Suppressor macrophage treated with lipopolysaccharide for 4 hours (primary cell): ENCODE measurements at regions not wholly inside any gene's neighbourhood (a gene's known extent, or its start where the extent isn't known, plus 50 kb on each side); places are given as distances from the start of the nearest gene placed in this dataset.
A peak's percentile ranks its signal among the peaks of the same experiment; 100 is the strongest.
"Not testable (repeated sequence)": the region's sequence is repeated elsewhere in the genome, so short reads cannot be mapped to it uniquely, and the experiment has no call there.

Experiments used
- DNase-seq: peaks from one replicate; pipeline ENCODE4 v3.0.0-alpha.2; 2020

DNA sequence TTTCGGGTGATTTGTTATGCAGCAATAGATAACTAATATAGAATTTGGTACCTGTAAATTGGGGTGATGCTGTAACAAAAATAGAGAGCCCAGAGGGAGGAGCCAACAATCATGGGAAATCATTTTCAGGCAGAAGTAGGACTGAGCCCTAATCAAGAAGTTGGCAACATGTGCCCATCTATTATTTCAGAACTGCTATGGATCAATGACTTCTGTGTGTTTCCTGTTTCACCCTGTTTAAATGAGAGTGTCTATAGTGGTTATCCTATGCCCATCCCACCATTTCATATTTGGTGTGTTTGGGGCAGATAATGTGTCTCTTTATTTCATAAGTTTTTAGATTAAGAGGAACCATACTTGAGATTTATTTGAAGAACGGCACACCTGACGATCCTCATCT lies 330.8 kb upstream of the CITED2 start:
- DNase-seq: no peak

DNA sequence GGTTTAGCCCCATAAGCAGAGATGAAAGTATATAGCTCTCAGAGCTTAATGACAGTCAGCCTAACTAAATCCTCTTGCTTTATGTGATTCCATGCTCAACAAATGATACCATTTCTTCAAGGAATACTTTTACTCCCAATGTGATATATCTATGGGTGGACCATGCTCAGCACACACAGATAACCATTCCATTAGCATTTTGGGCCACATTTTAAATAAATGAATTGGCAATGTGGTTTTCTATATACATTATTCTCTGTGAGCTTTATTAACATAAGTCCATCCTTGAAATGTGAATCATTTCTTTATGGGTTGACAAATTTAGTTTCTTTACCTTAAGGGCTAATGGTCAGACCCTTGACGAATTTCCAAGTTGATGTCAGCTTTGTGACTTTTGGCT lies 329.3 kb upstream of the CITED2 start:
- no peak for DNase-seq

DNA sequence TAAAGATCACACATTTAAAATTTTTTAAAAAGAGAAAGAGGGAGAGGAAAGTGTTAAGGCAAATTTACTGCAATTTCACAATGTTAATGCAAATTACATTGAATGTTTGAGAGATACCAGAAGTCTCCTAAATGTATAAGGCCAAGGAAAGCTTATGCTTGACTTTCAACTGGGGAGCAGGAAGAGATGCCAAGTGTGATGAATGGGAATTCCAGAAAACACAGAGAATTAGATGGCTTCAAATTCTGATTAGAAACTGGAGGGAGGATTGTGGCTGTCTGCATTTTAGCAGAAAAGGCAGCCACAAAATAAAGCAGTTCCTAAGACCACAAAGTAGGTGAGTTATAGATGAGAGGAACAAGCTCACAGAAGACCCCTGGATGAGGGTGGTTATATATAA lies 328.3 kb upstream of the CITED2 start:
- no peak for DNase-seq

GRCh38 chr6:139701695-139702094 lies 327.2 kb upstream of the CITED2 start:
- DNase-seq: no peak

- DNase-seq: no peak
Measured at GRCh38 chr6:139701003-139701402, 326.6 kb upstream of the CITED2 start.

GRCh38 chr6:139699911-139700310 lies 325.5 kb upstream of the CITED2 start:
- DNase-seq: no peak

DNA sequence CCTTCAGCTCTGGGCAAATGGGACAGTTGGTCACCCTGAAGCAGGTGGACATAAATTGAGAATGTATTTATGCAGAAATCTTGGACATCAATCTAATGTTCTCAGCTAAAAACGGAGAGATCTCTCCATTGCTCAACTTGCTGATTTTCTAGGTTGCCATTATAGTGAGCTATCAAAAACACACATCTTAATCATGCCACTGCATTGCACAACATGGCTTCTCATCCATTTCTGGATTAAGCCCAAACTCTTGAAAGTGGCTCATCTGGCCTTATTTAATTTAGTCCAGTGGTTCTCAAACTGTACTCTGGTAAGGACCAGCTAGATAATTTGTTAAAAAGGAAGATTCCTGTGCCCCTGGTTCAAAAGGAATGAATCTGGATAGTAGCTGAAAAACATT lies 324.9 kb upstream of the CITED2 start:
- peak; percentile 31 for DNase-seq

DNA sequence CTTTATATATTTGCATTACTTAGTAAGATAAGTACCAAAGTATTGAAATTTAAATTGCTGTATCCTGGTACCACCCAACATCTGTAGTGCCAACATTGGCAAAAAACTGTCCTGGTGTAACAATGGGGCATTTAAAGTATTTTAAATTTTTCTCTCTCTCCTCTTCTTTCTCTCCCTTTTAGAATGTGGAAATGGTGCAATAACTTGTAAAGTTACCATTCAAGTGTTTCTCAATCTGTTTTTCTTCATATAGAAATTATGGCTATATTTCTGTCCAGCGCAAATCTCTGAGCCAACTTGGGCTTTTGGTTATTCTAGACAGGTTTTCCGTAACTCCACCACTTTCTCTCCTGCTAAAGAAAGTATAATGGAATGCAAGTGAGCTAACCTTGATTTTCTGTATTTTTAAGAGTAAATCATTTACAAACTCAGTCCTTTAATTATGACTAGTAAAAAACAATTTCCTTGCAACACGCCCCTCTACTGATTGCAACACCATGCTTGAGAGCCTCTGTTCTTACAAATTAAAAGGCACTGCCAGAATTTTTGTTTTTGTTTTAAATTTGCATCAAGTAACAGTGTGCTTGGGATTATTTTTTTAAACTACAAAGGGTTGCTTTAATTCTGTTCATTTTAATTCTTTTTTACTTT lies 324.2 kb upstream of the CITED2 start:
- DNase-seq: peak; percentile 28

DNA sequence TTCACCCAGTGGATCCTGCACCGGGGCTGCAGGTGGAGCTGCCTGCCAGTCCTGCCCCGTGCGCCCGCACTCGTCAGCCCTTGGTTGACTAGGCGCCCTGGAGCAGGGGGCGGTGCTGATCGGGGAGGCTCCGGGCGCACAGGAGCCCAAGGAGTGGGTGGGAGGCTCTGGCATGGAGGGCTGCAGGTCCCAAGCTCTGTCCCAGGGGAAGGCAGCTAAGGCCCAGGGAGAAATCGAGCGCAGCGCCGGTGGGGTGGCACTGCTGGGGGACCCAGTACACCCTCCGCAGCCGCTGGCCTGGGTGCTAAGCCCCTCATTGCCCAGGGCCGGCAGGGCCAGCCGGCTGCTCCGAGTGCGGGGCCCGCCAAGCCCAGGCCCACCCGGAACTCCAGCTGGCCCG lies 323.4 kb upstream of the CITED2 start:
- DNase-seq: not testable (repeated sequence)

- DNase-seq: not testable (repeated sequence)
Measured at GRCh38 chr6:139696991-139697390, 322.5 kb upstream of the CITED2 start.

DNA sequence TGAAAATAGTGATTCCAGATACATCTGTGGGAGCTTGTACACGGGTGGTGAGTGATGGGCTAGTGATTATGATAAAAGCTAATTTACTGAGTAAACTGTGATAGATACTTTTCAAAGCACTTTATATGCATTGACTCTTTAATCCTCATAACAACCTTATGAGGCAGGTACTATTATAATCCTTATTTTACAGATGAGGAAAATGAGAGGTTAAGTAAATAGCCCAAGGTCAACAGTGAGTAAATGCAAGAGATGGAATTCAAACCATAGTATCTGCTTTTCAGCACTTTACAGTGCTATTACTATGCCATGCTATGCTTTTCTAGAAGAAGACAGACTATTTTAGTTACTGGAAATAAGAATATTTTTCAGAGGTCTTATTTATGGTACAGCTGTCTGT lies 320.9 kb upstream of the CITED2 start:
- DNase-seq: no peak

DNA sequence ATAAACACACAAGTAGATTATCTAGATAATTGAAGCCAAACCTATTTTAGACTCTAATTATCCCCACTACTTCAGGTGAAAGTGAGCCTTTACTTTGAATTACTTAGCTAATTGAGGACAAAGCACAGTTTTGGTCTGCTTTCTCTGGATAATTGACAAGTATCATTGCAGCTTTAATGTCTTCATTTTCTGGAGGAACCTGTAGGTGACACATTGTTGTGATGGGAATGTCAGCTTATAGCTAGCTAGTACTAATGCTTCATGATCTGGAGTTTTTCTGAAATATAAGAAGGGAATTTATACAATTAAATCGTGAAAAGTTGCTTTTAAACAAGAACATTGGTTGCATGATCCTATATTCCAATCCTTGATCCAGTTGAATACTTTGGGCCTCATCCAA lies 319.3 kb upstream of the CITED2 start:
- DNase-seq: no peak

- no peak for DNase-seq
Measured at GRCh38 chr6:139690007-139690406, 315.6 kb upstream of the CITED2 start.

GRCh38 chr6:139687055-139687454 lies 312.6 kb upstream of the CITED2 start:
- no peak for DNase-seq

DNA sequence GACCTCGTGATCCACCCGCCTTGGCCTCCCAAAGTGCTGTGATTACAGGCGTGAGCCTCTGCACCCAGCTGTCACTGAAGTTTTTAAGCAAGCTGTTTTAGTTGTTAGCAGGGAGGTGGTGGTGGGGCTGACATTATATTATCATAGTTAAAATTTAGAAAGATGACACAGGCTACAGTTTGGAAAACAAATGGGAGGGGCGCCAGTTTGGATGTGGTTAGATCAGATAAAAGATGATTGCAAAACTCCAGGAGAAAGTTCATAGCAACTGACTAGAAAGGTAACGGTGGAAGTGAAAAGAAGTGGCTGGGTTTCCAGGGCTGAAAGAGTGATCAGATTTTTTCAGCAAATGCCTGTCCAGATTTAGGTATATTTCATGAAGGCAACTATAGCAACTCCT lies 311.9 kb upstream of the CITED2 start:
- DNase-seq: no peak

DNA sequence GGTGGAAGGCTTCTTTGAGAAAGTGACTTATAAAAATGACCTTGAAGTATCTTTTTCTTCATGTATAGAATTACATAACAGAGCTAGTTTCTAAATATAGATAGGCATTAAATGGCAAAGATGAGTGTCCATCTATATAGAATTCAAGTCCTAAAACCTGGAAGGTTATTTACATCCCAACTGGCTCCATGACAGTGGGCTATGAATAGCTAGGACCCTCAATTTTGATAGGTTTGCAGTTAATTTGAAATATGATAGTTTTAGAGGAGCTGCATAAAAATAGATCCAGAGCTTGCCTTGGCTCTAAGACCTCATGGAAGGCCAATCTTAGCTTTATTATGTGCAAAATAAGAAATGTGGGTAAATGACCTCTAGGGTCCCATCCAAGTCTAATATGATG lies 310.6 kb upstream of the CITED2 start:
- no peak for DNase-seq

- DNase-seq: no peak
Measured at GRCh38 chr6:139680819-139681218, 306.4 kb upstream of the CITED2 start.

- DNase-seq: peak; percentile 46
Measured at GRCh38 chr6:139679516-139680179, 305.2 kb upstream of the CITED2 start.

DNA sequence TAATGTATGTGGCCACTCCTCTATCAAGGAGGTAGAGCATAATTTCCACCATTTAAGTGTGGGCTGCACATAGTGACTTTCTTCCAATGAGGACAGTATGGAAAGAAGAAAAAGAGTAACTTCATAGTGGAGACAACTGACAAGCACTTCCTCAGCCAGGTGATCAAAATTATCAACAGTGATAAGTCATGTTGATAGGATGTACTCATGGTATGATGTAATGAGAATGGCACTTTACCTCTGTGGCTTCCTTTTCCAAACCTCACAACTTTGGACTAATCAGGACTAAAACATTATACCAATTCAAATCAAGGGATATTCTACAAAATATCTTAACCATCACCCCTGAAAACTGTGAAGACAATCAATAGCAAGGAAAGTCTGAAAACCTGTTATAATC lies 302.3 kb upstream of the CITED2 start:
- no peak for DNase-seq

- DNase-seq: no peak
Measured at GRCh38 chr6:139666284-139666683, 291.8 kb upstream of the CITED2 start.

DNA sequence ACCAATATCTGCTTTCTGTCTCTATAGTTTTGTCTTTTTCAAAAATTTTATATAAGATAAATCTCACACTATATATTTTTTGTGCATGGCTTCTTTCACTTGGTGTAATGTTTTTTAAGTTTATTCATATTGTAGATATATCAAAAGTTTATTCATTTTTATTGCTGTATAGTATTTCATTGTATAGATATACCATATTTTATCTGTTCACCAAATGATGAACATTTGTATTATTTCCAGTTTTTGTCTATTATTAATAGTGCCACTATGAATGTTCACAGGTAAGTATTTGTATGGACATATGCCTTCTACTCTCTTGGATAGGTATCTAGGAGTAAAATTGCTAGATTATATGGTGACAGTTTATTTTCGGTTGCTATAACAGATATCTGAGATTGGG lies 289.5 kb upstream of the CITED2 start:
- no peak for DNase-seq

DNA sequence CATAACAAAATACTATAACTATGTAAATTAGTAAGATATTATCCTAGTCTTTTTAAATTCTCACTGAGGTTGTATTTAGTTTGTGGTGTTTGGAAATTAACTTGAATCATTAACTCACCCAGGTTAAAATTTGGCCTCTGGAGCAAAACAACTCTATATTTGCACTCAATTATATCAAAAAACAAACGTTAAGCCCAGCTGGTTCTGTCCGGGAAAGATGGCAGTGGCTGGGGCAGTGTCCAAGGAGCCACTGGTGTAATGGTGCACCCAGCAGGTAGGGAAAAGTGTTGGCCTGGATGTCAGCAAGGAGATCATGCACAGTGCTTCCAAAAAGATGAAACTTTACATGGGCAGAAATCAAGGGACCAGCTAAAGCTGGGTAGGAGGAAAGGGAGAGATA lies 285.3 kb upstream of the CITED2 start:
- no peak for DNase-seq

DNA sequence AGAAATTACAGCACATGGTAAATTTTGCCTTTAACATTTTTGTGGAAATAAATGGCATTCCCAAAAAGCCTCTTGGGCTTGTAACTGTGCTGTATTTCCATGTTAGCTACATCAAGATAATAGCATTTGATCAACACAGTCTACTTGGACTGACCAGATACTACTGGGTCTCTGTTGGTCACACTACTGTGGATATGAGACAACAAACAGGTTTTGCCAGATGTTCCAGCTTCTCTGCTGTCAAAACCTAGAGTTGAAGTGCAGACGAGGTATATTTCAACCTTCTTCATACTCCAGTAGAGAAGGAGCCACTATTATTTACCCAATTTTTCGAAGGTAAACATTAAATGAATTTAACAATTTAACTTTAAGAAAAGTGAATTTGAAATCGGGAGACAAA lies 284.7 kb upstream of the CITED2 start:
- no peak for DNase-seq

DNA sequence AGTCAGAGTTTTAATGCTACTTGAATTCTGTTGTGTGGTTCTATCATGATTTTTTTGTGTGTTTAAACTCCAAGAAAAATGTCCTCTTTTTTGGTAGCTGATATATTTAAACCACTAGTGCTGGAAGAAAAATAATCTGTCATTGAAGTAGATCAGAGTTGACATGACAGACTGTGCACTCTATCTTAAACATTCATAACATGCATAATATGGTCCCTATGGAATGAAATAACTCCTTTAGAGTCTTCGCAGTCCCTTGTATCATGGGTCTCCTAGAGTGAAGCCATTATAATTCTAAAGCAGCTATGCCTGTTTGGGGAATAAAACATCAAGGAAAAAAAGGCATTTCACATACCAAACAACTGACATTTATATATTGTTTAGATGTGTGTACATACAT lies 282.7 kb upstream of the CITED2 start:
- DNase-seq: no peak
